H1 (cell line): ENCODE measurements at regions not wholly inside any gene's neighbourhood (a gene's known extent, or its start where the extent isn't known, plus 50 kb on each side); places are given as distances from the start of the nearest gene placed in this dataset.

ENCODE experiments used
- CTCF ChIA-PET: fragments of 300-600 bp; sonication (Branson Sonifier 250); formaldehyde crosslinking; loops from one replicate; lab custom pipeline; 2021; ENCODE audit not compliant: partially characterized antibody; lab: Charles Lee
- POLR2A ChIA-PET: fragments of 300-600 bp; sonication (Branson Sonifier 250); formaldehyde crosslinking; loops from one replicate; lab custom pipeline; 2021; ENCODE audit warnings: inconsistent platforms; ENCODE audit not compliant: partially characterized antibody; lab: Charles Lee
- DNase-seq, 2 experiments: peaks; one replicate each; pipeline versions ENCODE4 v3.0.0 to v3.0.0-alpha.2; 2010 to 2022; ENCODE audit warnings: low spot score in 2 of 2, low read depth in 1 of 2, mixed read lengths in 1 of 2
- FAIRE-seq: peaks from 2 replicates; lab custom pipeline; 2011; peaks lifted over from hg19 to GRCh38; lab: Jason Lieb, UNC
- H2AFZ ChIP-seq: 2 replicates; pipeline ENCODE4 v1.8.1; 2012; ENCODE audit warnings: low read length, inconsistent platforms
- H2AK5ac ChIP-seq: 2 replicates; pipeline ENCODE4 v1.6.1; 2013; ENCODE audit warnings: low read depth, low read length
- H2BK120ac ChIP-seq: replicated peaks from 2 replicates; pipeline ENCODE3; 2013; ENCODE audit warnings: low read depth, low read length, inconsistent platforms
- H2BK12ac ChIP-seq: 2 replicates; pipeline ENCODE4 v1.6.1; 2013; ENCODE audit warnings: low read depth, low read length
- H2BK15ac ChIP-seq: 2 replicates; pipeline ENCODE4 v1.6.1; 2013; ENCODE audit warnings: low read length
- H2BK20ac ChIP-seq: 2 replicates; pipeline ENCODE4 v1.6.1; 2013; ENCODE audit warnings: low read length
- H2BK5ac ChIP-seq: 2 replicates; pipeline ENCODE4 v1.6.1; 2013; ENCODE audit warnings: low read depth, low read length
- H3K14ac ChIP-seq: 2 replicates; pipeline ENCODE4 v1.6.1; 2013; ENCODE audit warnings: inconsistent platforms; ENCODE audit not compliant: insufficient read length
- H3K18ac ChIP-seq: 2 replicates; pipeline ENCODE4 v1.6.1; 2013; ENCODE audit warnings: low read length; ENCODE audit errors: extremely low read depth
- H3K23ac ChIP-seq: 2 replicates; pipeline ENCODE4 v1.6.1; 2013; ENCODE audit warnings: inconsistent platforms; ENCODE audit not compliant: insufficient read length
- H3K23me2 ChIP-seq: 2 replicates; pipeline ENCODE4 v1.6.1; 2013; ENCODE audit warnings: low read depth, low read length
- H3K27ac ChIP-seq: 2 replicates; pipeline ENCODE4 v1.6.1; 2011; ENCODE audit warnings: low read depth, low read length, inconsistent platforms
- H3K27me3 ChIP-seq, 4 experiments: replicated peaks in 1 of 4; 1 replicate in 1 of 4; 2 replicates in 3 of 4; pipeline versions ENCODE4 v1.6.1 to v1.8.1; 2011 to 2013; ENCODE audit warnings: low read length in 3 of 4, mild to moderate bottlenecking in 3 of 4, inconsistent platforms in 2 of 4, mixed read lengths in 2 of 4, moderate library complexity in 1 of 4; ENCODE audit not compliant: control insufficient read depth in 3 of 4, insufficient read depth in 3 of 4; ENCODE audit errors: extremely low read depth in 1 of 4
- H3K36me3 ChIP-seq, 4 experiments: 2 replicates each; pipeline versions ENCODE4 v1.6.1 to v1.8.1; 2011 to 2013; ENCODE audit warnings: mild to moderate bottlenecking in 4 of 4, low read length in 3 of 4, moderate library complexity in 2 of 4, control low read depth in 1 of 4, inconsistent platforms in 1 of 4; ENCODE audit not compliant: insufficient read depth in 4 of 4, control insufficient read depth in 2 of 4
- H3K4ac ChIP-seq: replicated peaks from 2 replicates; pipeline ENCODE3; 2013; ENCODE audit warnings: low read length, low read depth, mixed read lengths, inconsistent platforms; ENCODE audit not compliant: insufficient read length
- H3K4me1 ChIP-seq, 4 experiments: replicated peaks in 1 of 4; 1 replicate in 1 of 4; 2 replicates in 3 of 4; pipeline versions ENCODE4 v1.6.1 to v1.8.1; 2011 to 2013; ENCODE audit warnings: low read length in 3 of 4, inconsistent platforms in 2 of 4, mixed read lengths in 1 of 4; ENCODE audit not compliant: insufficient read depth in 4 of 4, control insufficient read depth in 3 of 4
- H3K4me2 ChIP-seq, 2 experiments: 2 replicates each; pipeline versions ENCODE4 v1.6.1 to v1.8.1; 2011 to 2013; ENCODE audit warnings: low read depth in 2 of 2, low read length in 2 of 2, control low read depth in 1 of 2, inconsistent platforms in 1 of 2, mild to moderate bottlenecking in 1 of 2; ENCODE audit not compliant: insufficient read depth in 1 of 2
- H3K4me3 ChIP-seq, 4 experiments: fragments of 200-600, 300-600 bp in 1 of 4; sonication (generic), shearing (Covaris generic), sonication (Bioruptor Twin) in 1 of 4; 2 replicates each; pipeline versions ENCODE4 v1.5.1 to v1.8.1; 2011 to 2016; ENCODE audit warnings: low read length in 4 of 4, low read depth in 3 of 4, control low read depth in 2 of 4, inconsistent platforms in 2 of 4, mild to moderate bottlenecking in 2 of 4, mixed read lengths in 1 of 4, moderate library complexity in 1 of 4; ENCODE audit not compliant: insufficient read depth in 2 of 4; ENCODE audit errors: extremely low read depth in 1 of 4
- H3K56ac ChIP-seq: replicated peaks from 2 replicates; pipeline ENCODE3; 2013; ENCODE audit warnings: low read depth, mild to moderate bottlenecking, mixed read lengths, low read length, inconsistent platforms; ENCODE audit not compliant: insufficient read length
- H3K79me1 ChIP-seq: 2 replicates; pipeline ENCODE4 v1.6.1; 2013; ENCODE audit warnings: low read depth, low read length, control low read depth
- H3K79me2 ChIP-seq, 2 experiments: 2 replicates each; pipeline versions ENCODE4 v1.6.1 to v1.8.1; 2012 to 2013; ENCODE audit warnings: low read length in 2 of 2, mild to moderate bottlenecking in 2 of 2, inconsistent platforms in 1 of 2; ENCODE audit not compliant: insufficient read depth in 2 of 2, control insufficient read depth in 1 of 2
- H3K9ac ChIP-seq, 4 experiments: replicated peaks in 1 of 4; 1 replicate in 1 of 4; 2 replicates in 3 of 4; pipeline versions ENCODE4 v1.6.1 to v1.8.1; 2011 to 2013; ENCODE audit warnings: low read depth in 3 of 4, low read length in 3 of 4, control low read depth in 2 of 4, mild to moderate bottlenecking in 2 of 4, moderate library complexity in 2 of 4, inconsistent platforms in 1 of 4; ENCODE audit errors: extremely low read depth in 1 of 4
- H3K9me3 ChIP-seq, 2 experiments: 2 replicates each; pipeline versions ENCODE4 v1.6.1 to v1.8.1; 2012 to 2013; ENCODE audit warnings: mild to moderate bottlenecking in 2 of 2, moderate library complexity in 2 of 2, control low read depth in 1 of 2, inconsistent platforms in 1 of 2, low read depth in 1 of 2, low read length in 1 of 2, mixed read lengths in 1 of 2; ENCODE audit not compliant: insufficient read depth in 2 of 2
- H4K20me1 ChIP-seq, 2 experiments: replicated peaks in 1 of 2; 2 replicates each; pipeline versions ENCODE3 to v1.8.1; 2011 to 2013; ENCODE audit warnings: inconsistent platforms in 2 of 2, low read length in 2 of 2, mild to moderate bottlenecking in 1 of 2; ENCODE audit not compliant: insufficient read depth in 2 of 2, control insufficient read depth in 1 of 2
- H4K5ac ChIP-seq: 2 replicates; pipeline ENCODE4 v1.6.1; 2013; ENCODE audit warnings: low read length, low read depth, mixed read lengths, inconsistent platforms; ENCODE audit not compliant: insufficient read length
- H4K8ac ChIP-seq: 2 replicates; pipeline ENCODE4 v1.8.0; 2013; ENCODE audit warnings: mild to moderate bottlenecking, moderate library complexity, low read length, inconsistent platforms; ENCODE audit not compliant: insufficient read depth; ENCODE audit errors: extremely low read depth
- H4K91ac ChIP-seq: replicated peaks from 2 replicates; pipeline ENCODE3; 2013; ENCODE audit warnings: low read length, mixed read lengths, inconsistent platforms; ENCODE audit not compliant: insufficient read length
- BACH1 ChIP-seq: IDR thresholded peaks from 2 replicates; pipeline ENCODE4 v1.6.1; 2012; ENCODE audit warnings: low read length, improper control_type of control experiment
- CBX8 ChIP-seq: fragments of 300-800, 300-1000 bp; sonication (generic); IDR thresholded peaks from 2 replicates; pipeline ENCODE4 v1.7.1; 2016; ENCODE audit warnings: low read depth, low read length, borderline replicate concordance
- CHD1 ChIP-seq: IDR thresholded peaks from 2 replicates; pipeline ENCODE4 v1.6.1; 2012; ENCODE audit warnings: low read depth, low read length, improper control_type of control experiment
- CREB1 ChIP-seq: IDR thresholded peaks from 2 replicates; pipeline ENCODE4 v1.6.1; 2012; ENCODE audit warnings: inconsistent platforms
- EP300 ChIP-seq, 2 experiments: IDR thresholded peaks; 1 replicate in 1 of 2; 2 replicates in 1 of 2; pipeline ENCODE4 v1.6.1; 2011 to 2012; ENCODE audit warnings: low read depth in 2 of 2, low read length in 2 of 2, mild to moderate bottlenecking in 2 of 2, borderline replicate concordance in 1 of 2, inconsistent platforms in 1 of 2, moderate library complexity in 1 of 2
- EZH2 ChIP-seq: fragments of 200-600 bp; sonication (generic); IDR thresholded peaks from 2 replicates; pipeline ENCODE4 v1.7.1; 2012; ENCODE audit warnings: low read depth, mild to moderate bottlenecking, moderate library complexity, low read length, inconsistent platforms; ENCODE audit not compliant: severe bottlenecking
- HDAC6 ChIP-seq: IDR thresholded peaks from one replicate; pipeline ENCODE4 v1.7.1; 2012; ENCODE audit warnings: low read depth, mild to moderate bottlenecking, inconsistent platforms, low read length, moderate library complexity
- SIN3A ChIP-seq, 2 experiments: IDR thresholded peaks in 1 of 2; conservative IDR thresholded peaks in 1 of 2; 2 replicates each; pipeline ENCODE4 v1.6.1; 2011 to 2012; ENCODE audit warnings: low read length in 2 of 2, improper control_type of control experiment in 1 of 2, low read depth in 1 of 2, mild to moderate bottlenecking in 1 of 2
- SIRT6 ChIP-seq: IDR thresholded peaks from one replicate; pipeline ENCODE4 v1.7.1; 2012; ENCODE audit warnings: low read length, inconsistent platforms
- SRF ChIP-seq: IDR thresholded peaks from 2 replicates; pipeline ENCODE4 v1.6.1; 2011; ENCODE audit warnings: mild to moderate bottlenecking, low read depth, low read length, moderate library complexity
- TAF1 ChIP-seq: IDR thresholded peaks from 2 replicates; pipeline ENCODE4 v1.6.1; 2011; ENCODE audit warnings: mild to moderate bottlenecking, low read depth, low read length
- WGBS, 2 experiments: shearing (Covaris generic) in 1 of 2; methylation state at CpG; one replicate each; pipeline versions ENCODE4 v1.1.6 to v1.1.7; 2013 to 2015; ENCODE audit warnings: low lambda C conversion rate in 2 of 2, mixed read lengths in 2 of 2, inconsistent platforms in 1 of 2, low coverage in 1 of 2, missing lambda C conversion rate in 1 of 2; ENCODE audit not compliant: insufficient replicate concordance in 2 of 2, insufficient coverage in 1 of 2, insufficient read length in 1 of 2; ENCODE audit errors: extremely low coverage in 1 of 2, missing lambda C conversion rate in 1 of 2; 5-methylcytosine and 5-hydroxymethylcytosine counted together
- TF ChIP-seq, protein P1 (sequence below): IDR thresholded peaks from 2 replicates; pipeline ENCODE4 v1.6.1; 2012; ENCODE audit warnings: low read length, inconsistent platforms

DNA sequence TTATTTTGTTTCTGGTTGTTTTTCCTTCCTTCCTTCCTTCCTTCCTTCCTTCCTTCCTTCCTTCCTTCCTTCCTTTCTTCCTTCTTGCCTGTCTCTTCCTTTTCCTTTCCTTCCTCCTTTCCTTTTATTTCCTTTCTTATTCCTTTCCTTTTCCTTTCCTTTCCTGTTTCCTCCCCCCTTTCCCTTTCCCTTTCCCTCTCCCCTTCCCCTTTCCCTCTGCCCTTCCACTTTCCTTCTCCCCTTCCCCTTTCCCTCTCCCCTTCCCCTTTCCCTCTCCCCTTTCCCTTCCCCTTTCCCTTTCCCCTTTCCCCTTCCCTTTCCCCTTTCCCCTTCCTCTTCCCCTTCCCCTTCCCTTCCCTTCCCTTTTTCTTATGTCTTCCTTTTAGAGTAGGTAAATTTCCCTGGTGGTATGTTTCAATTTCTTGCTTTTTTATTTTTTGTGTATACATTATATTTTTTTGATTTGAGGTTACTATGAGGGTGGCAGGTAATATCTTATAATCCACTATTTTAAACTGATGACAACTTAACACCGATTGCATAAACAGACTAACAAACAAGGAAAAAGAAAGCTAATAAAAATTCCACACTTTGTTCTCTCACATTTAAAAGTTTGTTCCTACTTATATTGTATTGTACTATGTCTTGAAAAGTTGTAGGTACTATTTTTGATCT lies 311.0 kb upstream of the FSHR start:
- Histone ChIP-seq H3K4me3 (no peak overlapping the region), H3K4ac (no peak overlapping the region), H2BK20ac (no peak overlapping the region), H3K27ac (no peak overlapping the region), H3K4me2 (no peak overlapping the region), H3K23me2 (no peaks in the 10 kb centered on the region; the same call in 1 of the 2 replicates), H3K56ac (no peak overlapping the region), H2AK5ac (no peak overlapping the region), H4K5ac (no peak overlapping the region), H2AFZ (no peak overlapping the region), H3K14ac (no peak overlapping the region), H3K36me3 (no peaks in the 10 kb centered on the region), H3K4me1 (no peaks in the 10 kb centered on the region), H3K9ac (no peak overlapping the region), H2BK12ac (no peak overlapping the region), H2BK5ac (no peak overlapping the region), H3K79me2 (no peaks in the 10 kb centered on the region), H2BK120ac (no peak overlapping the region), H4K8ac (no peak overlapping the region), H3K27me3 (no peaks in the 10 kb centered on the region), H3K9me3 (no peaks in the 10 kb centered on the region), H3K79me1 (no peaks in the 10 kb centered on the region), H3K23ac (no peak overlapping the region), H4K20me1 (no peaks in the 10 kb centered on the region), H3K18ac (no peak overlapping the region), H2BK15ac (no peak overlapping the region), H4K91ac (no peak overlapping the region)
- ChIA-PET CTCF (no interaction called here), POLR2A (no interaction called here)
- DNase-seq (no peak), FAIRE-seq (no peak)
- 100% methylated on average over 1 of the region's 1 CpG; no CpG with 5 or more reads in 1 of the 2 experiments for WGBS, 2 experiments
- no peak for TF ChIP-seq TAF1
- TF ChIP-seq EZH2: no peak
- no peak for TF ChIP-seq BACH1
- TF ChIP-seq EP300 (IDR thresholded peaks at IDR 0.05; ENCODE audit: borderline replicate concordance in 1 of 2, low read depth in 2 of 2, low read length in 2 of 2): no peak
- TF ChIP-seq HDAC6: no peak
- TF ChIP-seq, protein P1, sequence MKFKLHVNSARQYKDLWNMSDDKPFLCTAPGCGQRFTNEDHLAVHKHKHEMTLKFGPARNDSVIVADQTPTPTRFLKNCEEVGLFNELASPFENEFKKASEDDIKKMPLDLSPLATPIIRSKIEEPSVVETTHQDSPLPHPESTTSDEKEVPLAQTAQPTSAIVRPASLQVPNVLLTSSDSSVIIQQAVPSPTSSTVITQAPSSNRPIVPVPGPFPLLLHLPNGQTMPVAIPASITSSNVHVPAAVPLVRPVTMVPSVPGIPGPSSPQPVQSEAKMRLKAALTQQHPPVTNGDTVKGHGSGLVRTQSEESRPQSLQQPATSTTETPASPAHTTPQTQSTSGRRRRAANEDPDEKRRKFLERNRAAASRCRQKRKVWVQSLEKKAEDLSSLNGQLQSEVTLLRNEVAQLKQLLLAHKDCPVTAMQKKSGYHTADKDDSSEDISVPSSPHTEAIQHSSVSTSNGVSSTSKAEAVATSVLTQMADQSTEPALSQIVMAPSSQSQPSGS: no peak
- TF ChIP-seq SIRT6: no peak
- no peak for TF ChIP-seq CREB1
- TF ChIP-seq SRF: no peak
- no peak for TF ChIP-seq CHD1
- TF ChIP-seq SIN3A (conservative IDR thresholded peaks at IDR 0.05 in 1 of 2, IDR thresholded peaks at IDR 0.05 in 1 of 2; ENCODE audit: low read depth in 1 of 2, low read length in 2 of 2): no peak
- TF ChIP-seq CBX8: no peak
